HG03060 (cell line): ENCODE measurements at regions not wholly inside any gene's neighbourhood (a gene's known extent, or its start where the extent isn't known, plus 50 kb on each side); places are given as distances from the start of the nearest gene placed in this dataset.
A peak's percentile ranks its signal among the peaks of the same experiment; 100 is the strongest.

Experiments
- ATAC-seq: cut with Tn5 transposase; IDR thresholded peaks from one replicate; pipeline ENCODE4 v1.9.1; 2021; ENCODE audit warnings: low read depth, moderate number of reproducible peaks; ENCODE audit not compliant: unreplicated experiment

DNA sequence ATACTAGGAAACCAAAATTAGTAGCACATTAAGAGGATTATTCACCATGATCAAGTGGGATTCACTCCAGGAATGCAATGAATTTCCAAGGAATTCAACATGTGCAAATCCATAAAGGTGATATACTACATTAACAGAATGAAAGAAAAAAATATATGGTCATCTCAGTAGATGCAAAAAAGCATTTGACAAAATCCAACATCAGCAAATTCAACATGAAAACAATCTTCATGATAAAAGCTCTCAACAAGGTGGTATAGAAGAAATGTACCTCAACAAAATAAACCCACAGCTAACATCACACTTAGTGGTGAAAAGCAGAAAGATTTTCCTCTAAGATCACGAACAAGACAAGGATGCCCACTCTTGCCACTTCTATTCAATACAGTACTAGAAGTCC, 74.4 kb upstream of the PDE10A start:
- no peak for ATAC-seq

DNA sequence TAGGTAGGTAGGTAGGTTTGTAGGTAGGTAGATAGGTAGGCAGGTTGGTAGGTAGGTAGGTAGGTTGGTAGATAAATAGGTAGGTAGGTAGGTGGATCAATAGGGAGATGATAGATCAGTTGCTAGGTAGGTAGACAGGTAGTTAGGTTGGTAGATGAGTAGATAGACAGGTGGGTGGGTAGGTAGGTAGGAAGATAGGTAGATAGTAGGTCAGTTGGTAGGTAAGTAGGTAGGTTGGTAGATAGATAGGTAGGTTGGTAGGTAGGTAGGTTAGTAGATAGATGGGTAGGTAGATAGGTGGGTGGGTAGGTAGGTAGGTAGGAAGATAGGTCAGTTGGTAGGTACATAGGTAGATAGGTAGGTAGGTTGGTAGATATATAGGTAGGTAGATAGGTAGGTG, 72.0 kb upstream of the PDE10A start:
- ATAC-seq, result no peak

DNA sequence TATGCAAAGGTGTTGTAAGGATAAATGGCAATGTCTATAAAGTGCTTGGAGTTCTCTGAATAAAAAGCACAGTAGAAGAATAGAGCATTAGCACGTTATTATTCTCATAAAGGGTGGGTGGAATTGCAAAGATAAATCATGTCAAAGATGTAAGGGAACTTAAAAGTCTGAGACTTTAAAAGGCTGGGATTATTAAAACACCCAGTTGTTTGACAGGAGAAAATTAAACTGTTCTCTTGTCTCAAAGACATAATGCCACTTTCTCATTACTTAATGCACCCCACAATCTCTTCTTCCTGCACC, 70.4 kb upstream of the PDE10A start:
- no peak for ATAC-seq

DNA sequence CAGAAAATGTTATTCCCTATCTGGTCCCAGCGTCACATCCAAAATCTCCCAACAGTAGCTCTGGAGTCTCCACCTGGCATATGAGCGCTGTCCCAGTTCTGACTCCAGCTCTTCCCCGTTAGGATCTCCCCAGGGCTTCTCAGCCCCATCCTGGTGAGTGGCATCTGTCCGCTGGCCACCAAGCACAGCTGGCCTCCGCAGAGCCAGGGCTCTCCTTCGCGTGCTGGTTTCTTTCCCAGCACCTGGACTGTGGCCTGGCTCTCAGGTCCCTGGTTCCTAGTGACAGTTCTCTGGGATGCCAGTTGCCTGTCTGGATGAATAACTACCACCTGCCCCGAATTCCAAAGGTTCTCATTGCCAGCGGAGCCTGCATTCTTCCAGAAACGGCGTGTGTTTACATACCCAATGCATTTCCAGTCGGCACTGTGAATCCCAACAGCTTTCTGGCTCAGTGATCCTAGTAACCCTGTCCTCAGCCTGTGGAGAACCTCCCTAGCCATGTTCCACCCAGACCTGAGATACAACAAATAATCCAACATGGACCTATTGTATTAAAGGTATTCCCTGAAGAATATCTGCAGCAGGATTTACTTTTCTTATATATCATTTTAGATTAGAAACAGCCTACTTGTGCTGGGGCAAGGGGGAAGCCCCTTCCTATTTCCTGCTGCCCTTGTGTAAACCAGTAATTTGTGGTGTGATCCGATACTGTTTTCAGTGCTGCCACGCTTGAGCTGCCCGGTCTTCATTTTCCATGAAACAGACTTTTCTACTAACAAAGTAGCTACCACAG, 69.9 kb upstream of the PDE10A start:
- no peak for ATAC-seq

DNA sequence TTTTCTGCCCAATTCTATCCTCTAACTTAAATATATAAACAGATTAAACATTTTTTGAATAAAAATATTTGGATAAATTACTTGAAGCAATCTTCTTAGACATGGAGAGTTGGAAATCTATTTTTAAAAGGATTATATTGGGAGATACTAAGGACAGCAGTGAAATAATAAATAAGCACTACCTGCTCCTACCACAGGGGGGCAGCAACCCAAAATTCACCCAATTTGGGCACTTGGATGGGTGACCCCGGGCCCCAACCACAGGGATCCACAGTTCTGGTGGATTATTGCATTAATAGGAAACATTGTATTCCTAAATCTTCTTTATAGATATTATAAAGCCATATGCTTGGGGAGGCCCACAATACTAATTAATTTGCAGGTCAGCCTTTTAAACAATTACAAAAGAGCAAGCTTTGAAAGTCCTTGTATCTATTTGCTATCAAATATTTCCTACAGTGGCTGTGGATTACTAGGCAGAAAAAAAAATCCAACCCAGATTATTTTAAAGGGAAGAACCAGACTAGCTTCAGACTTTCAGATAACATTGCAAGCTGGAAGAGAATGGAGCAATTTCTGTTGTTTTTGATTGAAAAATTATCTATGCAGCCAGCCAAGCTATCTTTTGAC, 66.4 kb upstream of the PDE10A start:
- peak; percentile 42 for ATAC-seq

DNA sequence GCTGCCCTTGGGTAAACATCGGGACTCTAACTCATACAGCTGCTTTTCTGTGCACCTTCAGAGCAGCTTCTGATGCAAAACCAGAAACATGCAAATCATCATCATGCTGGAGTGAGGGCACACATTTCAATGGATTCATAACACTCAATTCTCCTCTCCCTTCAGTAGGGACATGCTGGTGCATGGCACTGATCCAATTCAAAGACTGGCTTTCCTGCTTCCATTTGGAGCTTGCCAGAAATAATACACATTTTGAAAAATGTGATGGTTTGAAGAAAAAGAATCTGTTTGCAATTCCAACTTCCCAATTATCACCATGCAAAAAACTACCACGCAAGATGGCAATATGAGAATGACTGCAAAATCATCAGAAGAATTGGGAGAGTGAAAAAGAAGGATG, 65.2 kb upstream of the PDE10A start:
- ATAC-seq, result no peak

DNA sequence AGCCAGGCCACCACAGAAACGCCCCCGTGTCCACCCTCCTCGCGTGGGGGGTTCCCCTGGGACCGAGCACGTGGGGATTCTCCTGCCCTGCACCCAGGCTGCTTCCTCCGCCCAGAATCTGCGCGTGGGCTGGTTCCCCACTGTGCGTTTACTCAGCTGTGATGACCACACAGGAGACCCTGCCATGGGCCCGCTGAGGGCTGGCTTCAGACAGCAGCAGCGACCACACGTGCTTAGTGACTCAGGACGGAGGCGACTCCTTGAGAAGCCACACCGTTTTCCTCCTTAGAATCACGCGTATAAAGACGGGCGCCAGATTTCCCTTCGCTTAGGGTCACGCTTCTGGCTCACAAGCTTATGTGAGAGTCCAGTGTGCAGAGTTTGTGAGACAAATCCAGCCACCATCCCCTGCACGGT, 63.9 kb upstream of the PDE10A start:
- ATAC-seq, result no peak

DNA sequence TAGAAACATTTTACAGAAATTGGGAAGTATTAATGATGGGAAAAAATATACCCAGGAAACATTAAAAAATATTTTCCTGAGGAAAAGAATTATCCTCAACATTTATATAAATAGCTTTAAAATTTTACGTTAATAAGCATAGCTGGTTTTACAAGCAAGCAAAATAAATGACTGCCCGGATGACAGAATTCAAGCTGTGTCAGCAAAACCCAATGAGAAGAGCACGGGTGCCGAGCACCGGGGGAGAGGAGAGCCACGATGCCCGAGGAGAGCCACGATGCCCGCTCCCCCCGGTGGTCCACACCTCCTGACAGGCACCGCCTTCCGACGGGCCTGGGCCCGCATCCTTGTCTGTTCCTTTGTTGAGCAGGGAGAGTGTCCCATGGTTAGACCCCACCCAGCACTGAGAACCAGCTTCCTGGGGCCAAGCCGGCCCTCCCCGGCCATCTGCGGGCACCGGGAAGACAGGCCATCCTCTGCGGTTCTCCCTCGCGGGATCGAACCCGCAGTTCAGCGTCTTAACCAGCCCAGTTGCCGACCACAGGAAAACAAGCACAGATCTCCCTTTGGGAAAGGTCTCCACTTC, 63.3 kb upstream of the PDE10A start:
- ATAC-seq, result no peak

DNA sequence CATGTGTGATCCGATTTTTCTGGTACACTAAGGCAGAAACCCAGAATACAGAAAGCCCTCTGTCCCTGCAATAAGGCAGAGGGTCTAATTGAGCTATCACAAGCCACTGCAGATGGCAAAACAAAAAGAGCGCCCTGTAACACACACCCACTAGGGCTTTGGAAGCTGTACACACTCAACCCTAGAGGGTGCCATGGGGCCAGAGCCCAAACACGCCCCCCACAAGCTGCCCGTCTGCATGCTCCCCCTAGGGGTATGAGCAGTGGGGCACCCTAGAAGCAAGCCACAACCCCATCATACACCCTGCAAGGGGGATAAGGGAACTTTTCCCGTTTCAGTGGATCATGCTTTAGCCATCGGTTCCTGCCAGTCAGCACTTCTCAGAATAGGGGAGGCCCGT, 62.2 kb upstream of the PDE10A start:
- ATAC-seq, result no peak

DNA sequence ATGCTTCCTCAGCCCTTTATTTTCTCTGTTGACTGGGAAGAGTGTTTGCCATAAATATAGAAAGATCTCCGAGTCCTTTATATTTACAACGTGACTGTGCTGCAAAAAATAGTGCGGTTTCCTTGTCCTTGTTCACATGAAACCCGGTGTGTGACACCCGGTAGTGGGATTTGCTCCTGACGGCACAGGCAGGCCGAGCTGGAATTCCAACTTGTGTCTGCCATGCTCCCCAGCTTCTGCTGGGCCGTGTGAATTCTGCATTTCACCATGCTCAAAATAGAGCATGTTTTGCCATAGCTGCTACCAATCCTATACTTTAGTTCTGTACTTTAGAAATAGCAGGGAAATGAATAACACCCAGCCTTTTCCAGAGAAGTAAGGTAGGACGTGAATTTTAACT, 60.3 kb upstream of the PDE10A start:
- no peak for ATAC-seq

DNA sequence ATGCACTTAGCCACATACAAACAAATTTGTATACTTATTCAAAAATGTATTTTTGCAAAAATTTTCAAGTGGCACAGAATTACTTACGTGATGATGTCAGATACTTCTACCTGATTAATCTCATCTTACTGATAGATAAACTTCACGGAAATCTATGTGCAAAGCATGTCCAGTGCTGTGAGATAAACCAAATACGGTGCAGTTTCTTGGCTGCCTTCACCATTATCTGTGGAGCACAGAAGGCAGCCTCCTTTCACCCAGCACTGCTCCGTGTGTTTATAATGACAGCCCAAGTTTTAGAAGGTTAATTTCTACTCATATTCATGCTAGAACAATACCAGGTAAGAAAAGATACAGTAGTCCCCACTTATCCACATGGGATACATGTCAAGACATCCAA, 59.0 kb upstream of the PDE10A start:
- ATAC-seq, result no peak

DNA sequence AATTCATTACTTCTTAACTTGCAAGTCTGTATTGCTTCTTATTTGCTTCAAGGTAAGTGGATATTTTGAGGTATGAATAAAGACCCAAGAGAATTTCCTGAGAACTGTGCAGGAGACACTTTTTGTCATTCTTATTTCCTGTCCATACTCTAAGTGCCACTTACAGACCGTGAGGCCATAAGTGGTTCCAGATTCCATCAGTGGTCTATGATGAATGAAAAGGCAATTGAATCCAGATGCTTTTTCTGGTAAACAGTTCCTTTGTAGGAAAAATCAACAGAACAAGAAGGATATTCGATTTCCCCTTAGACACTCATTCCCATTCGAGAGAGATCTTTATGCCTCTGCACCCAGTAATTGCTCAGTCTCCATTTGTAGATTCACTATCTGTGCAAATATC, 58.3 kb upstream of the PDE10A start:
- no peak for ATAC-seq

DNA sequence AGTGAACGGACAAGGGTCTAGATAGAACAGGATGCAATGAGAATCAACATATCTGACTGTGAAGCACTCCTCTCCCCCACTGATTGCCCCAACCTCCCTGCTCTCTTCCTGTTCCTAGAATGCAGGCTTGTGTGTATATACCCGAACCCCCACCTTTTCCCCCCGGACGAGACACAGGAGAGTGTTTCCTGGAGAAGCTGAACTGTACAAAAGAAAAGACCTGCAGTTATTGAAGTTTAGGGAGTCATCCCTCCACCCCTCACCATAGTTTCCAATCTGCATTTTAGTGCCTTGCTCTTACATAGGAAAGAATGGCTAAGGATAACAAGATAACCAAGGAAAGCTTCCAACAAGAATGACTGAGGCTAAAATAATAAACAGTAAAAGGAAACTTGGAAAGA, 55.5 kb upstream of the PDE10A start:
- no peak for ATAC-seq

DNA sequence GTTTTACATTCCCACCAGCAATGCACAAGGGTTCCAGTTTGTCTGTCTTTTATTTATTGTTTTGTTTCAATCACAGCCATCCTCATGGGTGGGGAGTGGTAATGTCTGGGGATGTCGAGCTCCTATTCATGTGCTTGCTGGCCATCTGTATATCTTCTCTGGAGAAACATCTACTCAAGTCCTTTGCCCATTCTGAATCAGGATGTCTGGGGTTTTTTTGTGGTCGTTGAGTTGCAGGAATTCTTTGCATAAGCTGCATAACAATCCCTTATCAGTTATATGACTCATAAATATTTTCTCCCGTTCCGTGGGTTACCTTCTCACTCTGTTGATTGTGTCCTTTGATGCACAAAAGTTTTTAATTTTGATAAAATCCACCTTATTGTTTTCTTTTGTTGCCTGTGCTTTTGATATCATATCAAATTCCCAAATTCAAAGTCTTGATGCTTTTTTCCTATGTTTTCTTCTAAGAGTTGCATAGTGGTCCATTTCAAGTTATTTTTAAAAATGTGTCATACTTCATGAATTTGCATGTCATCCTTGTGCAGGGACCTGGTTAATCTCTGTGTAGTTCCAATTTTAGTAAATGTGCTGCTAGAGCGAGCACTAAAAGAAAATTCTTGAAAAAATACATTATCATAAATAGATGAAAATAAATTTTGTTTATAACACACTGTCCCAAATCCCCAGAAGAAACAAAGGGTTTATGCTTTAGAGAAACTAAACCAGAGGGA, 54.9 kb upstream of the PDE10A start:
- no peak for ATAC-seq

DNA sequence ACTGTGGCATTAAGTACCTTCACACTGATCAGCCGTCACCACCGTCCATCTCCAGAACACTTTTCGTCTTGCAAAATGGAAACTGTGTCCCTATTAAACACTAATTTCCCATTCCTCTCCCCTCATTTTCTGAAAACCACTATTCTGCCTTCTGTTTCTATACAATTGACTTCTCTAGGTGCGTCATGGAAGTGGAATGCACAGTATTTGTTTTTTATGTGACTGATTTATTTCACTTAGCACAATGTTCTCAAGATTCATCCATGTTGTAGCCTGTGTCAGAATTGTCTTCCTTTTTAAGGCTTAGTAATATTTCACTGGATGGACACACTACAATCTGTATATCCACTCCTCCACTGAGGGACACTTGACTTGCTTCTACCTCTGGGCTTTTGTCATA, 53.8 kb upstream of the PDE10A start:
- no peak for ATAC-seq

DNA sequence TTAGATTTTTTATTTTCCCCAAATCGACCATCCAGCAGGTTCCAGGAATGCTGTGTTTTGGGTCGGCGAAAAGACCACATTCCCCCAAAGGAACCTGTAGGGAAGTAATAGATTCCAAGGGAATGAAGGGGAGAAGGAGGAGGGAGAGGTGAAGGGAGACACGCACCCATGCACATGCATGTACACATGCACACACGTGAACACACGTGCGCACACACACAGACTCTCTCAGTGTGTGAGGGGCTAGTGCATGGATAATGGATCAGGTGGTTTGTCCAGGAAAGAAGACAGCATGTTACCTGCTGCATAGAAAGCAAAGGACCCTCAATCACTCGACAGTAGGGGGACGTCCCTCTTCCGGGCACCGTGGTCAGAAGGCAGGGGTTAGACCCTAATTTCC, 52.4 kb upstream of the PDE10A start:
- ATAC-seq, result no peak

DNA sequence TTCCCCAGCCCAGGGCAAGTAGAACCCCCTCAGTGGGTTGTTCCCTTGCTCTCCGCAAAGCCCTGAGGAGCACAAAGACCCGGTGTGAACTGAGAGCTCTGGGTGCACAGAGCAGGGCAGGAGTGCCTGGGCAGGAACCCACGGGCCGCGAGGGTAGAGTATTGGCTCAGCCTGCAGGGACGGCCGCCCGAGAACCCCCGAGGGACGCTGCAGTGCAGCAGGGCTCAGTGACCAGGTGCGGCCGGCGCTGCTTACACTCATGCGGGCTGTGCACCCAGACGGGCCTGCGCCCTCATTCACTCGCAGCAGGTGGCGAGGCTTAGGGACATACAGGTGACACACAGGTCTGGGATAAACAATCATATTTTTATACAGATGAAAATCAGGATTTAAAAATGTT, 51.9 kb upstream of the PDE10A start:
- ATAC-seq, result no peak

DNA sequence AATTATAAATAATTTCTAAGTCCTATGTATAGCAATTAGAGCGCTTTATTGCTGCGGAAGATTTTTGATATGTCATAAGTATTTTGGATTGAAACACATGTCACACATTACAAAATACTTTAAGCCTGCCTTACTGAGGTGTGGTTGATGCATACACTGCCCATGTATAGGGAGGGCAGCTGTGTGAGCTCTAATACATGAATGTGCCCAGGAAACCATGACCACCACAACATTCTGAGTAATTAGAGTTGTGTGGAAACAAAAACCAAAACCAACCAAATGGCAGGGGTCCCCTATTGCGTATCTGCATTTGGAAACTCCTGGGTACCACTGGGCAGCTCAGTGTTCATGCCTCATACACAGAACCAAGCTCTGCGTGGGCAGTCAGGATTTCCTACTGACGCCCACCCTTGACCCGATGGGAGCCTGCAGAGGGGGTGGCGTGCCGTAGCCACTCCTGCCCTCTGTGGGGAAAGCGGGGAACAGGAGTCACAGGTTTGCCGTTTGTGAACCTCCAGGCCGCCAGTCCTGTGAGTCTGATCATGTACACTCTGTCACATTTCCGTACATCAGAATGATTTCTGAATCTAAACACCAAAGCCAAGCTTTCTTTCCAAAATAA, 50.9 kb upstream of the PDE10A start:
- ATAC-seq, result no peak
